ACC112 (cell line): ENCODE measurements at regions not wholly inside any gene's neighbourhood (a gene's known extent, or its start where the extent isn't known, plus 50 kb on each side); places are given as distances from the start of the nearest gene placed in this dataset.

Source experiments
- H2AFZ ChIP-seq: fragments of 200-600 bp; sonication (generic); one replicate; pipeline ENCODE4 v1.6.0; 2017; ENCODE audit warnings: antibody characterized with exemption, low read length; ENCODE audit not compliant: unreplicated experiment
- H3K27ac ChIP-seq: fragments of 200-600 bp; sonication (generic); 2 replicates; pipeline ENCODE4 v1.5.1; 2014; ENCODE audit warnings: low read depth, mild to moderate bottlenecking, antibody characterized with exemption, low read length, moderate library complexity
- H3K27me3 ChIP-seq: fragments of 200-600 bp; sonication (generic); 2 replicates; pipeline ENCODE4 v1.6.1; 2014; ENCODE audit warnings: mild to moderate bottlenecking, antibody characterized with exemption, low read length, moderate library complexity, mixed read lengths; ENCODE audit not compliant: insufficient read depth
- H3K36me3 ChIP-seq: fragments of 200-600 bp; sonication (generic); 2 replicates; pipeline ENCODE4 v1.6.1; 2016; ENCODE audit warnings: mild to moderate bottlenecking, antibody characterized with exemption, low read length, moderate library complexity, mixed read lengths; ENCODE audit not compliant: insufficient read depth
- H3K4me1 ChIP-seq: fragments of 200-600 bp; sonication (generic); one replicate; pipeline ENCODE4 v1.6.1; 2016; ENCODE audit warnings: low read length, mixed read lengths; ENCODE audit not compliant: insufficient read depth, unreplicated experiment, control insufficient read depth
- H3K4me3 ChIP-seq: fragments of 200-600 bp; sonication (generic); 2 replicates; pipeline ENCODE4 v1.5.1; 2014; ENCODE audit warnings: mild to moderate bottlenecking, low read depth, low read length
- H3K79me2 ChIP-seq: fragments of 200-600 bp; sonication (generic); one replicate; pipeline ENCODE4 v1.6.0; 2016; ENCODE audit warnings: low read length; ENCODE audit not compliant: control insufficient read depth, unreplicated experiment, insufficient read depth

GRCh38 chr7:119105381-119105780 lies 880.9 kb downstream of the ANKRD7 start:
- Histone ChIP-seq H3K36me3 (no peaks in the 10 kb centered on the region), H3K27me3 (no peaks in the 10 kb centered on the region), H3K4me3 (no peak overlapping the region), H3K79me2 (no peaks in the 10 kb centered on the region), H2AFZ (no peak overlapping the region), H3K4me1 (no peaks in the 10 kb centered on the region), H3K27ac (no peak overlapping the region)

GRCh38 chr7:119123326-119123725 lies 898.8 kb downstream of the ANKRD7 start:
- Histone ChIP-seq H3K79me2 (no peaks in the 10 kb centered on the region), H3K4me3 (no peak overlapping the region), H2AFZ (no peak overlapping the region), H3K36me3 (no peaks in the 10 kb centered on the region), H3K27ac (no peak overlapping the region), H3K4me1 (no peaks in the 10 kb centered on the region), H3K27me3 (no peaks in the 10 kb centered on the region)

GRCh38 chr7:119127706-119128105 lies 903.2 kb downstream of the ANKRD7 start:
- Histone ChIP-seq H3K27me3 (peaks cover 6% of the 10 kb centered on the region; the same call in 1 of the 2 replicates), H3K27ac (no peak overlapping the region), H3K79me2 (no peaks in the 10 kb centered on the region), H3K36me3 (no peaks in the 10 kb centered on the region), H3K4me3 (no peak overlapping the region), H3K4me1 (no peaks in the 10 kb centered on the region), H2AFZ (no peak overlapping the region)

GRCh38 chr7:119132436-119132835 lies 907.9 kb downstream of the ANKRD7 start:
- H3K36me3 ChIP-seq, result no peaks in the 10 kb centered on the region
- peaks cover 6% of the 10 kb centered on the region; the same call in 1 of the 2 replicates for H3K27me3 ChIP-seq
- H2AFZ ChIP-seq, result no peak overlapping the region
- H3K4me3 ChIP-seq, result no peak overlapping the region
- H3K79me2 ChIP-seq, result no peaks in the 10 kb centered on the region
- no peaks in the 10 kb centered on the region for H3K4me1 ChIP-seq
- H3K27ac ChIP-seq, result no peak overlapping the region

- Histone ChIP-seq H3K36me3 (no peaks in the 10 kb centered on the region), H3K4me1 (peaks cover 6% of the 10 kb centered on the region), H3K27ac (no peak overlapping the region), H3K4me3 (no peak overlapping the region), H3K27me3 (no peaks in the 10 kb centered on the region), H2AFZ (no peak overlapping the region), H3K79me2 (no peaks in the 10 kb centered on the region)
These were observed 942.9 kb downstream of the ANKRD7 start for GRCh38 chr7:119167431-119167830.

GRCh38 chr7:119172043-119172442 lies 947.5 kb downstream of the ANKRD7 start:
- no peak overlapping the region for H3K27ac ChIP-seq
- no peak overlapping the region for H2AFZ ChIP-seq
- no peaks in the 10 kb centered on the region for H3K4me1 ChIP-seq
- no peaks in the 10 kb centered on the region for H3K36me3 ChIP-seq
- H3K79me2 ChIP-seq, result no peaks in the 10 kb centered on the region
- no peak overlapping the region for H3K4me3 ChIP-seq
- no peaks in the 10 kb centered on the region for H3K27me3 ChIP-seq

- Histone ChIP-seq H3K27ac (no peak overlapping the region), H2AFZ (peak overlapping the region; percentile 19)
These were observed 951.6 kb downstream of the ANKRD7 start for GRCh38 chr7:119175911-119176627.

GRCh38 chr7:119177863-119178262 lies 953.4 kb downstream of the ANKRD7 start:
- no peaks in the 10 kb centered on the region for H3K4me1 ChIP-seq
- no peaks in the 10 kb centered on the region for H3K27me3 ChIP-seq
- no peak overlapping the region for H3K27ac ChIP-seq
- H2AFZ ChIP-seq, result no peak overlapping the region
- no peaks in the 10 kb centered on the region for H3K36me3 ChIP-seq
- no peaks in the 10 kb centered on the region for H3K79me2 ChIP-seq
- H3K4me3 ChIP-seq, result no peak overlapping the region

More at GRCh38 chr7:119175911-119176627, 951.6 kb downstream of the ANKRD7 start:
- H3K4me1 ChIP-seq, result no peaks in the 10 kb centered on the region
- H3K27me3 ChIP-seq, result no peaks in the 10 kb centered on the region
- no peaks in the 10 kb centered on the region for H3K36me3 ChIP-seq
- no peaks in the 10 kb centered on the region for H3K79me2 ChIP-seq
- no peak overlapping the region for H3K4me3 ChIP-seq

- H3K36me3 ChIP-seq, result no peaks in the 10 kb centered on the region
- H3K27me3 ChIP-seq, result no peaks in the 10 kb centered on the region
These were observed 959.8 kb downstream of the ANKRD7 start for GRCh38 chr7:119184124-119184788.

GRCh38 chr7:119196183-119196582 lies 971.7 kb downstream of the ANKRD7 start:
- Histone ChIP-seq H3K79me2 (no peaks in the 10 kb centered on the region), H3K36me3 (no peaks in the 10 kb centered on the region), H3K27me3 (peaks cover 28% of the 10 kb centered on the region), H2AFZ (no peak overlapping the region), H3K4me3 (no peak overlapping the region), H3K27ac (no peak overlapping the region), H3K4me1 (no peaks in the 10 kb centered on the region)

More at GRCh38 chr7:119184124-119184788, 959.8 kb downstream of the ANKRD7 start:
- Histone ChIP-seq H3K27ac (no peak overlapping the region), H3K4me3 (no peak overlapping the region), H3K79me2 (no peaks in the 10 kb centered on the region), H3K4me1 (no peaks in the 10 kb centered on the region), H2AFZ (no peak overlapping the region)
